K562 (cell line): ENCODE measurements at regions not wholly inside any gene's neighbourhood (a gene's known extent, or its start where the extent isn't known, plus 50 kb on each side); places are given as distances from the start of the nearest gene placed in this dataset.

ENCODE experiments used
- ATAC-seq: fragments of 200-7000 bp; cut with Tn5 transposase; 3 replicates; pipeline ENCODE4 v1.9.1; 2020; ENCODE audit warnings: moderate library complexity
- BruUV-seq: library from RNA; stranded (reverse); fragments of 400-500 nt; replicated peaks from 2 replicates; lab custom pipeline; 2021; lab: Mats Ljungman, UMichigan
- CTCF ChIA-PET: fragments of 300-600 bp; formaldehyde crosslinking; extraction: SDS; loops from one replicate; lab custom pipeline; 2021; ENCODE audit warnings: low intra/inter-chr PET ratio; lab: Yijun Ruan, JAX
- POLR2A ChIA-PET: fragments of 300-600, 350-650 bp; sonication (Branson Sonifier 250); formaldehyde crosslinking; extraction: SDS; loops from one replicate; lab custom pipeline; 2021; ENCODE audit warnings: antibody characterized with exemption, inconsistent platforms; lab: Yijun Ruan, JAX
- DNase-seq, 4 experiments: peaks; one replicate each; pipeline versions ENCODE4 v3.0.0 to v3.0.0-alpha.2; 2011 to 2018; ENCODE audit warnings: low spot score in 3 of 4, mixed read lengths in 3 of 4; ENCODE audit errors: extremely low read depth in 1 of 4
- FAIRE-seq: peaks from 2 replicates; lab custom pipeline; 2011; peaks lifted over from hg19 to GRCh38; lab: Jason Lieb, UNC
- H2AFZ ChIP-seq: 2 replicates; pipeline ENCODE4 v1.6.0; 2011; ENCODE audit warnings: low read depth, low read length, control low read depth, inconsistent platforms
- H3K27ac ChIP-seq: fragments of 200-600 bp; 3 replicates; pipeline ENCODE4 v1.8.0; 2011; ENCODE audit warnings: low read depth, mild to moderate bottlenecking, control low read depth, inconsistent platforms, low read length, moderate library complexity, mixed read lengths; ENCODE audit errors: extremely low read depth
- H3K27me3 ChIP-seq, 2 experiments: fragments of 300-600 bp in 1 of 2; 2 replicates in 1 of 2; 3 replicates in 1 of 2; pipeline versions ENCODE4 v1.6.0 to v1.8.0; 2011; ENCODE audit warnings: inconsistent platforms in 2 of 2, low read length in 2 of 2, mild to moderate bottlenecking in 1 of 2, mixed read lengths in 1 of 2, moderate library complexity in 1 of 2; ENCODE audit not compliant: control insufficient read depth in 2 of 2, insufficient read depth in 2 of 2
- H3K36me3 ChIP-seq: fragments of 300-600 bp; 3 replicates; pipeline ENCODE4 v1.8.0; 2011; ENCODE audit warnings: mild to moderate bottlenecking, low read length, inconsistent platforms; ENCODE audit not compliant: control insufficient read depth, insufficient read depth
- H3K4me1 ChIP-seq, 2 experiments: fragments of 200-600 bp in 1 of 2; replicated peaks in 1 of 2; 2 replicates in 1 of 2; 3 replicates in 1 of 2; pipeline versions ENCODE4 v1.5.1 to v1.8.0; 2011; ENCODE audit warnings: inconsistent platforms in 2 of 2, low read length in 2 of 2, mild to moderate bottlenecking in 1 of 2, mixed read lengths in 1 of 2, moderate library complexity in 1 of 2; ENCODE audit not compliant: control insufficient read depth in 2 of 2, insufficient read depth in 2 of 2
- H3K4me2 ChIP-seq: 2 replicates; pipeline ENCODE4 v1.6.1; 2011; ENCODE audit warnings: low read length, control low read depth, inconsistent platforms, mixed read lengths; ENCODE audit not compliant: insufficient read depth
- H3K4me3 ChIP-seq: fragments of 200-600 bp; sonication (generic), shearing (Covaris generic); 2 replicates; pipeline ENCODE4 v1.5.1; 2016; ENCODE audit warnings: control low read depth, inconsistent platforms
- H3K79me2 ChIP-seq: fragments of 200-600 bp; 3 replicates; pipeline ENCODE4 v1.8.0; 2011; ENCODE audit warnings: low read length, inconsistent platforms; ENCODE audit not compliant: control insufficient read depth, insufficient read depth
- H3K9ac ChIP-seq, 2 experiments: 2 replicates each; pipeline versions ENCODE4 v1.6.0 to v1.6.1; 2011; ENCODE audit warnings: low read depth in 2 of 2, low read length in 2 of 2, control low read depth in 1 of 2, inconsistent platforms in 1 of 2, mild to moderate bottlenecking in 1 of 2, mixed read lengths in 1 of 2; ENCODE audit not compliant: insufficient read depth in 1 of 2
- H3K9me1 ChIP-seq: one replicate; pipeline ENCODE4 v1.6.0; 2011; ENCODE audit warnings: inconsistent platforms, mild to moderate bottlenecking, low read length, moderate library complexity; ENCODE audit not compliant: control insufficient read depth, insufficient read depth
- H3K9me3 ChIP-seq: replicated peaks from 2 replicates; pipeline ENCODE4 v1.5.1; 2011; ENCODE audit warnings: low read depth, low read length, inconsistent platforms; ENCODE audit not compliant: control insufficient read depth, insufficient read depth
- H4K20me1 ChIP-seq: replicated peaks from 2 replicates; pipeline ENCODE4 v1.6.1; 2011; ENCODE audit warnings: low read length, inconsistent platforms, mixed read lengths; ENCODE audit not compliant: control insufficient read depth, insufficient read depth
- EHMT2 ChIP-seq: fragments of 450-650 bp; IDR thresholded peaks from 2 replicates; pipeline ENCODE4 v1.6.1; 2018; ENCODE audit warnings: antibody characterized with exemption
- FOSL1 ChIP-seq: fragments of 200-800 bp; sonication (Bioruptor generic); conservative IDR thresholded peaks from 2 replicates; pipeline ENCODE4 v1.6.1; 2016; ENCODE audit warnings: missing genetic modification characterization, missing compliant biosample characterization
- LCOR ChIP-seq: sonication (generic); formaldehyde crosslinking; IDR thresholded peaks from 2 replicates; pipeline ENCODE4 v1.8.0; 2022; ENCODE audit warnings: mild to moderate bottlenecking, missing genetic modification reagents
- MEIS2 ChIP-seq: fragments of 450-650 bp; IDR thresholded peaks from 2 replicates; pipeline ENCODE4 v1.6.1; 2014; ENCODE audit warnings: mild to moderate bottlenecking; ENCODE audit not compliant: partially characterized antibody
- WGBS: fragments of 100-300 bp; shearing (Covaris generic); methylation state at CpG from one replicate; pipeline ENCODE4 v1.1.6; 2016; ENCODE audit warnings: low coverage, mixed read lengths; ENCODE audit not compliant: insufficient coverage; ENCODE audit errors: missing lambda C conversion rate; 5-methylcytosine and 5-hydroxymethylcytosine counted together
- in situ Hi-C: fragments of 300-500 bp; cut with MboI; formaldehyde crosslinking; loops from 4 replicates; pipeline ENCODE4 v1.15.0; 2018; ENCODE audit warnings: inconsistent platforms, mixed read lengths
- intact Hi-C: fragments of 100-400 bp; cut with micrococcal nuclease; formaldehyde crosslinking; loops from 2 replicates; pipeline ENCODE4 v1.14.2; 2022
- TF ChIP-seq, protein P1 (sequence below), 2 experiments: IDR thresholded peaks in 1 of 2; conservative IDR thresholded peaks in 1 of 2; 2 replicates each; pipeline ENCODE4 v1.6.1; 2016; ENCODE audit warnings: low read depth in 2 of 2, mild to moderate bottlenecking in 1 of 2, missing compliant biosample characterization in 1 of 2, missing genetic modification characterization in 1 of 2, moderate library complexity in 1 of 2

DNA sequence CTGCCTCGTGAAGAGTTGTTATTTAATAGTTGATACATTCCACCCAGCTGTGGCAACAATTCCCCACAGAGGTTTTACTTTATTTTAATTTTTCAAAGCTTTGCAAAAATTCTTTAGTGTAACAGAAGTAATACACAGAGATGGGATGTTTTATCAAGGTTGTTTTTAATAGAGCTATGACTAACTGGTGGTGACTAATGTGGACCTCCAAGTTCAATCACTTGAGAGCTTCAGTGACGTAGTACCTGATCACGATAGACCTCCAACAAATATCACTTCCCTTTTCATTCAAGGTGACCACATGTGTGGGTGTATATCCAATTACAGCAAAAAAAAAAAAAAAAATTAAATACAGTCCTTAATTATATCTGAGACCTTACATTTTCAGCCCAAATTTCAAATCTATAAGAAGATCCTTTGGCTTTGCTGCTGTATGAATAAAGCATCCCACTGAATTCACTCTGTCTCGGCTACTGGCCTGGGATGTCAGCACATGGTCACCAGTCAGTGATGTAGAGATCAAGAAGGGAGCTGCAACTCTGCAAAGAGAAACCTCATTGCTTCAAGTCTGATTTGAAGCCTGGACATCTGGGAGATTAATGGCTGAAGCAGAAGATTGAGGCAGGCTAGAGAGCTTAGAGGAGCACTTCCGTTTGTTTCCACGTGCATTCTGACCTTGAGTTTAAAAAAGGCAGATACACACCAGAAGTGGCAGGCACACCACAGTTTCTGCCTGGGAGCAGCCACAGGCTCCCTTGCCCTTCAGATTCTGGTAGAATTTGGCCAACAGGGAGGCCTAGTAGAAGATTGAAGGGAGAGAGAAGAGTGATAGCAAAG, 345.9 kb upstream of the NOCT start:
- CTCF ChIA-PET, result no interaction called here
- Histone ChIP-seq H3K36me3 (no peaks in the 10 kb centered on the region), H3K27me3 (no peaks in the 10 kb centered on the region), H3K9ac (no peak overlapping the region), H2AFZ (peak overlapping the region; percentile 79), H3K79me2 (no peaks in the 10 kb centered on the region), H3K4me3 (no peak overlapping the region), H3K4me1 (peaks cover 20 to 39% of the 10 kb centered on the region in 2 experiments; a peak in 4 of 5 replicates), H3K4me2 (no peak overlapping the region), H3K27ac (no peak overlapping the region)
- POLR2A ChIA-PET, result no interaction called here
- DNase-seq, result no peak
- WGBS, result 49% methylated on average over 6 of the region's 6 CpGs
- intact Hi-C loops, result loop anchor here (10.0 kb wide), 1 partner anchor 1545 kb away; no protein-coding TSS in a partner anchor
- TF ChIP-seq MEIS2 (peak; percentile 42), FOSL1 (tag) (peak; percentile 38; the same call in 1 of the 2 replicates), EHMT2 (no peak), LCOR (CRISPR knock-in tag) (no peak)
- TF ChIP-seq, protein P1, sequence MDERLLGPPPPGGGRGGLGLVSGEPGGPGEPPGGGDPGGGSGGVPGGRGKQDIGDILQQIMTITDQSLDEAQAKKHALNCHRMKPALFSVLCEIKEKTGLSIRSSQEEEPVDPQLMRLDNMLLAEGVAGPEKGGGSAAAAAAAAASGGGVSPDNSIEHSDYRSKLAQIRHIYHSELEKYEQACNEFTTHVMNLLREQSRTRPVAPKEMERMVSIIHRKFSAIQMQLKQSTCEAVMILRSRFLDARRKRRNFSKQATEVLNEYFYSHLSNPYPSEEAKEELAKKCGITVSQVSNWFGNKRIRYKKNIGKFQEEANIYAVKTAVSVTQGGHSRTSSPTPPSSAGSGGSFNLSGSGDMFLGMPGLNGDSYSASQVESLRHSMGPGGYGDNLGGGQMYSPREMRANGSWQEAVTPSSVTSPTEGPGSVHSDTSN (CRISPR knock-in tag; IDR thresholded peaks at IDR 0.05; ENCODE audit: low read depth), result no peak
- TF ChIP-seq, protein P1 (tag; conservative IDR thresholded peaks at IDR 0.05; ENCODE audit: low read depth), result 0 out of 2 replicates have a peak, but pooled peaks have one; percentile 14
- TF ChIP-seq, all 486 proteins: peak for 3
- ATAC-seq (no peak), FAIRE-seq (peak; percentile 64)
- Histone ChIP-seq H4K20me1 (no peaks in the 10 kb centered on the region), H3K9me3 (no peaks in the 10 kb centered on the region), H3K9me1 (no peaks in the 10 kb centered on the region)
- in situ Hi-C loops, result loop anchor here (10.0 kb wide), 1 partner anchor 495 kb away; no protein-coding TSS in a partner anchor
- no TSS peak for BruUV-seq
